H9 (cell line): ENCODE measurements at regions not wholly inside any gene's neighbourhood (a gene's known extent, or its start where the extent isn't known, plus 50 kb on each side); places are given as distances from the start of the nearest gene placed in this dataset.

Experiments used
- DNase-seq: peaks from one replicate; pipeline ENCODE4 v3.0.0-alpha.2; 2017
- H2AFZ ChIP-seq: one replicate; pipeline ENCODE4 v1.6.1; 2013; ENCODE audit warnings: mild to moderate bottlenecking, low read length, control low read depth, moderate library complexity
- H2AK5ac ChIP-seq: 2 replicates; pipeline ENCODE4 v1.6.1; 2013; ENCODE audit warnings: low read length, control low read depth, mixed read lengths; ENCODE audit not compliant: insufficient read length
- H2BK120ac ChIP-seq: one replicate; pipeline ENCODE4 v1.6.1; 2013; ENCODE audit warnings: low read depth, mild to moderate bottlenecking, low read length, control low read depth, inconsistent platforms; ENCODE audit not compliant: poor library complexity, severe bottlenecking
- H2BK12ac ChIP-seq: 2 replicates; pipeline ENCODE4 v1.6.1; 2013; ENCODE audit warnings: low read length, control low read depth, mixed read lengths, low read depth; ENCODE audit not compliant: insufficient read length
- H2BK15ac ChIP-seq: 2 replicates; pipeline ENCODE4 v1.6.1; 2013; ENCODE audit warnings: low read depth, low read length, control low read depth
- H2BK20ac ChIP-seq: one replicate; pipeline ENCODE4 v1.6.1; 2013; ENCODE audit warnings: low read depth, mild to moderate bottlenecking, low read length, control low read depth, inconsistent platforms; ENCODE audit not compliant: poor library complexity, severe bottlenecking
- H2BK5ac ChIP-seq: 2 replicates; pipeline ENCODE4 v1.6.1; 2013; ENCODE audit warnings: low read length, control low read depth, mixed read lengths; ENCODE audit not compliant: insufficient read length
- H3K14ac ChIP-seq: 2 replicates; pipeline ENCODE4 v1.6.1; 2013; ENCODE audit warnings: low read length, control low read depth; ENCODE audit not compliant: insufficient read depth
- H3K18ac ChIP-seq: 2 replicates; pipeline ENCODE4 v1.6.1; 2013; ENCODE audit warnings: low read depth, mild to moderate bottlenecking, mixed read lengths, low read length, control low read depth; ENCODE audit not compliant: insufficient read length
- H3K23ac ChIP-seq: 2 replicates; pipeline ENCODE4 v1.6.1; 2013; ENCODE audit warnings: low read length, control low read depth, mixed read lengths, low read depth; ENCODE audit not compliant: insufficient read length
- H3K23me2 ChIP-seq: 2 replicates; pipeline ENCODE4 v1.6.1; 2013; ENCODE audit warnings: low read depth, mild to moderate bottlenecking, mixed read lengths, low read length, control low read depth; ENCODE audit not compliant: insufficient read length, poor library complexity, severe bottlenecking
- H3K27ac ChIP-seq: 2 replicates; pipeline ENCODE4 v1.5.1; 2013; ENCODE audit warnings: low read length, control low read depth, mixed read lengths, low read depth; ENCODE audit not compliant: insufficient read length
- H3K27me3 ChIP-seq: 2 replicates; pipeline ENCODE4 v1.6.1; 2013; ENCODE audit warnings: low read length, control low read depth, inconsistent platforms; ENCODE audit not compliant: insufficient read depth
- H3K4ac ChIP-seq: 2 replicates; pipeline ENCODE4 v1.6.1; 2013; ENCODE audit warnings: low read depth, mild to moderate bottlenecking, control low read depth, inconsistent platforms, low read length, moderate library complexity
- H3K4me1 ChIP-seq: 2 replicates; pipeline ENCODE4 v1.6.1; 2013; ENCODE audit warnings: low read length, control low read depth, inconsistent platforms; ENCODE audit not compliant: insufficient read depth
- H3K4me2 ChIP-seq: 2 replicates; pipeline ENCODE4 v1.6.1; 2013; ENCODE audit warnings: low read length, control low read depth, mixed read lengths; ENCODE audit not compliant: insufficient read length, insufficient read depth
- H3K56ac ChIP-seq: 2 replicates; pipeline ENCODE4 v1.6.1; 2013; ENCODE audit warnings: low read depth, mild to moderate bottlenecking, mixed read lengths, low read length, control low read depth; ENCODE audit not compliant: insufficient read length
- H3K79me1 ChIP-seq: 2 replicates; pipeline ENCODE4 v1.6.1; 2013; ENCODE audit warnings: low read depth, mild to moderate bottlenecking, moderate library complexity, low read length, control low read depth, inconsistent platforms; ENCODE audit not compliant: insufficient read depth, poor library complexity, severe bottlenecking
- H3K79me2 ChIP-seq: 2 replicates; pipeline ENCODE4 v1.6.1; 2013; ENCODE audit warnings: low read length, control low read depth, inconsistent platforms; ENCODE audit not compliant: insufficient read depth
- H3K9ac ChIP-seq: 2 replicates; pipeline ENCODE4 v1.6.1; 2013; ENCODE audit warnings: low read length, control low read depth, mixed read lengths; ENCODE audit not compliant: insufficient read length; ENCODE audit errors: extremely low read depth
- H3K9me3 ChIP-seq: one replicate; pipeline ENCODE4 v1.6.1; 2013; ENCODE audit warnings: low read depth, low read length, inconsistent platforms; ENCODE audit not compliant: control insufficient read depth
- H3T11ph ChIP-seq: one replicate; pipeline ENCODE4 v1.6.1; 2013; ENCODE audit warnings: mild to moderate bottlenecking, low read length, control low read depth, inconsistent platforms
- H4K20me1 ChIP-seq: one replicate; pipeline ENCODE4 v1.6.1; 2013; ENCODE audit not compliant: control insufficient read depth, insufficient read length, insufficient read depth
- H4K5ac ChIP-seq: 2 replicates; pipeline ENCODE4 v1.6.1; 2013; ENCODE audit warnings: low read depth, mild to moderate bottlenecking, mixed read lengths, low read length, control low read depth; ENCODE audit not compliant: insufficient read length
- H4K8ac ChIP-seq: replicated peaks from 2 replicates; pipeline ENCODE4 v1.6.1; 2013; ENCODE audit warnings: low read length, control low read depth, mixed read lengths, low read depth; ENCODE audit not compliant: insufficient read length
- H4K91ac ChIP-seq: 2 replicates; pipeline ENCODE4 v1.6.1; 2013; ENCODE audit warnings: low read depth, mild to moderate bottlenecking, moderate library complexity, mixed read lengths, low read length, control low read depth; ENCODE audit not compliant: insufficient read length
- H3K27ac Mint-ChIP-seq, 3 experiments: 2 replicates in 2 of 3; 3 replicates in 1 of 3; pipeline ENCODE4 v1.8.0; 2020 to 2021; ENCODE audit warnings: mixed read lengths in 3 of 3, mild to moderate bottlenecking in 1 of 3, moderate library complexity in 1 of 3
- H3K27me3 Mint-ChIP-seq: 2 replicates; pipeline ENCODE4 v1.8.0; 2021; ENCODE audit warnings: low read depth, mild to moderate bottlenecking, moderate library complexity, mixed read lengths
- H3K36me3 Mint-ChIP-seq, 3 experiments: 2 replicates in 2 of 3; 3 replicates in 1 of 3; pipeline ENCODE4 v1.8.0; 2020 to 2021; ENCODE audit warnings: low read depth in 3 of 3, mixed read lengths in 3 of 3; ENCODE audit not compliant: insufficient read depth in 1 of 3
- H3K4me1 Mint-ChIP-seq, 2 experiments: 2 replicates each; pipeline ENCODE4 v1.8.0; 2020; ENCODE audit warnings: mixed read lengths in 2 of 2
- H3K4me3 Mint-ChIP-seq, 2 experiments: 2 replicates in 1 of 2; 3 replicates in 1 of 2; pipeline ENCODE4 v1.8.0; 2020 to 2021; ENCODE audit warnings: mild to moderate bottlenecking in 2 of 2, mixed read lengths in 2 of 2, moderate library complexity in 1 of 2
- H3K9me3 Mint-ChIP-seq, 2 experiments: 2 replicates in 1 of 2; 3 replicates in 1 of 2; pipeline ENCODE4 v1.8.0; 2020; ENCODE audit warnings: mild to moderate bottlenecking in 2 of 2, mixed read lengths in 2 of 2, moderate library complexity in 1 of 2
- CTCF ChIP-seq: fragments of 200-600 bp; sonication (generic); conservative IDR thresholded peaks from 3 replicates; pipeline ENCODE4 v1.8.0; 2021; ENCODE audit warnings: antibody characterized with exemption, mild to moderate bottlenecking
- WGBS: extraction: QIAGEN DNeasy Blood & Tissue Kit; methylation state at CpG from one replicate; pipeline ENCODE4 v1.1.7; 2013; ENCODE audit warnings: missing lambda C conversion rate, low lambda C conversion rate, mixed read lengths; ENCODE audit not compliant: insufficient read length; ENCODE audit errors: extremely low coverage; 5-methylcytosine and 5-hydroxymethylcytosine counted together

GRCh38 chr10:10765017-10765416 lies 252.7 kb upstream of the CELF2 start:
- Mint-ChIP-seq H3K9me3 (no peaks in the 10 kb centered on the region; a peak in 1 of 5 replicates), H3K4me1 (no peaks in the 10 kb centered on the region), H3K27me3 (no peaks in the 10 kb centered on the region; the same call in 1 of the 2 replicates), H3K36me3 (no peaks in the 10 kb centered on the region; a peak in 1 of 7 replicates), H3K27ac (no peak overlapping the region), H3K4me3 (no peak overlapping the region)
- Histone ChIP-seq H3K4me1 (no peaks in the 10 kb centered on the region), H3K9me3 (no peaks in the 10 kb centered on the region), H3K23ac (no peak overlapping the region), H2BK5ac (no peak overlapping the region), H3K56ac (no peak overlapping the region), H4K5ac (no peak overlapping the region), H3K18ac (no peak overlapping the region), H3K4me2 (no peak overlapping the region), H4K8ac (no peak overlapping the region), H2BK12ac (no peak overlapping the region), H2AFZ (no peak overlapping the region), H2BK20ac (no peak overlapping the region), H3K4ac (no peak overlapping the region), H2BK15ac (no peak overlapping the region), H2BK120ac (no peak overlapping the region), H3K79me1 (no peaks in the 10 kb centered on the region), H3K27ac (no peak overlapping the region), H3K23me2 (no peaks in the 10 kb centered on the region), H4K91ac (no peak overlapping the region), H3K27me3 (no peaks in the 10 kb centered on the region), H3K14ac (no peak overlapping the region), H3T11ph (no peak overlapping the region), H3K9ac (no peak overlapping the region), H3K79me2 (no peaks in the 10 kb centered on the region), H4K20me1 (peaks cover 2% of the 10 kb centered on the region), H2AK5ac (no peak overlapping the region)
- WGBS = no CpG with 5 or more reads among the region's 7 CpGs
- DNase-seq = no peak
- no peak for TF ChIP-seq CTCF
